Osteocyte (in vitro differentiated cells): ENCODE measurements at regions not wholly inside any gene's neighbourhood (a gene's known extent, or its start where the extent isn't known, plus 50 kb on each side); places are given as distances from the start of the nearest gene placed in this dataset.

Experiments used
- DNase-seq: peaks from one replicate; pipeline ENCODE4 v3.0.0; 2021; ENCODE audit warnings: mixed read lengths; ENCODE audit not compliant: unreplicated experiment; ENCODE audit errors: extremely low spot score
- H3K27ac Mint-ChIP-seq: one replicate; pipeline ENCODE4 v1.8.0; 2021; ENCODE audit warnings: mild to moderate bottlenecking, mixed read lengths; ENCODE audit not compliant: unreplicated experiment
- H3K27me3 Mint-ChIP-seq: one replicate; pipeline ENCODE4 v1.8.0; 2021; ENCODE audit warnings: mixed read lengths; ENCODE audit not compliant: unreplicated experiment
- H3K36me3 Mint-ChIP-seq: one replicate; pipeline ENCODE4 v1.8.0; 2021; ENCODE audit warnings: mixed read lengths; ENCODE audit not compliant: unreplicated experiment
- H3K4me1 Mint-ChIP-seq: one replicate; pipeline ENCODE4 v1.8.0; 2021; ENCODE audit warnings: mixed read lengths; ENCODE audit not compliant: unreplicated experiment
- H3K4me3 Mint-ChIP-seq: one replicate; pipeline ENCODE4 v1.8.0; 2021; ENCODE audit warnings: mild to moderate bottlenecking, moderate library complexity, mixed read lengths; ENCODE audit not compliant: unreplicated experiment
- H3K9me3 Mint-ChIP-seq: one replicate; pipeline ENCODE4 v1.8.0; 2021; ENCODE audit warnings: mixed read lengths; ENCODE audit not compliant: unreplicated experiment
- CTCF ChIP-seq: fragments of 200-600 bp; sonication (generic); IDR thresholded peaks from 2 replicates; pipeline ENCODE4 v1.5.0; 2021; ENCODE audit warnings: antibody characterized with exemption, mild to moderate bottlenecking, moderate library complexity

GRCh38 chr14:41295734-41296133, 310.9 kb upstream of the LRFN5 start:
- no peaks in the 10 kb centered on the region for H3K27me3 Mint-ChIP-seq
- DNase-seq = no peak
- no peak for TF ChIP-seq CTCF
- H3K9me3 Mint-ChIP-seq = peaks cover 8% of the 10 kb centered on the region
- no peaks in the 10 kb centered on the region for H3K36me3 Mint-ChIP-seq
- H3K27ac Mint-ChIP-seq = no peak overlapping the region
- no peak overlapping the region for H3K4me3 Mint-ChIP-seq
- no peaks in the 10 kb centered on the region for H3K4me1 Mint-ChIP-seq

DNA sequence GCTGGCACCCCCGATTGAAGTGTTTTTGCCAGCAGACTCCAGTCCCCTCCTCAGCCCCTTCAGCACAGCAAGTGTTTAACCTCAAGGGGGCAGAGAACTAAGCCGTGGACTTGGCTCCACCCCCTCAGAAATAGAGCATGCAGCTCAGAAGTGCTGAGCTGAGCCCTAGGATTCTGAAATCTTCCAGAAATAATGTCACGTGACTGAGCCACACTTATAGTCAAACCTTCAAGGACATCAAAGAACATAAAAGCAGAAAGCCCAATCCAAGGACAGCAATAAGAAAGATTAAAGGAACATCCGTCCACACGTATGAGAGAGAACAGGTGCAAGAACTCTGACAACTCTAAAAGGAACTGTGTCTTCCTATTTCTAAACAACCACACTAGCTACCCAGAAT, 317.7 kb upstream of the LRFN5 start:
- Mint-ChIP-seq H3K36me3 (no peaks in the 10 kb centered on the region), H3K27me3 (no peaks in the 10 kb centered on the region), H3K4me3 (no peak overlapping the region), H3K9me3 (peaks cover 27% of the 10 kb centered on the region), H3K27ac (no peak overlapping the region), H3K4me1 (no peaks in the 10 kb centered on the region)
- no peak for DNase-seq
- TF ChIP-seq CTCF = no peak

- no peaks in the 10 kb centered on the region for H3K27me3 Mint-ChIP-seq
- no peaks in the 10 kb centered on the region for H3K36me3 Mint-ChIP-seq
- no peak overlapping the region for H3K4me3 Mint-ChIP-seq
- no peak for DNase-seq
- no peak for TF ChIP-seq CTCF
- H3K9me3 Mint-ChIP-seq = peaks cover 25% of the 10 kb centered on the region
- H3K27ac Mint-ChIP-seq = no peak overlapping the region
- no peaks in the 10 kb centered on the region for H3K4me1 Mint-ChIP-seq
Measured at GRCh38 chr14:41285186-41285748, 321.4 kb upstream of the LRFN5 start.

- no peak overlapping the region for H3K4me3 Mint-ChIP-seq
- H3K36me3 Mint-ChIP-seq = no peaks in the 10 kb centered on the region
- TF ChIP-seq CTCF = no peak
- no peaks in the 10 kb centered on the region for H3K27me3 Mint-ChIP-seq
- no peak overlapping the region for H3K27ac Mint-ChIP-seq
- H3K9me3 Mint-ChIP-seq = peaks cover 12% of the 10 kb centered on the region
- no peaks in the 10 kb centered on the region for H3K4me1 Mint-ChIP-seq
- no peak for DNase-seq
Measured at GRCh38 chr14:41280745-41281144, 325.9 kb upstream of the LRFN5 start.

DNA sequence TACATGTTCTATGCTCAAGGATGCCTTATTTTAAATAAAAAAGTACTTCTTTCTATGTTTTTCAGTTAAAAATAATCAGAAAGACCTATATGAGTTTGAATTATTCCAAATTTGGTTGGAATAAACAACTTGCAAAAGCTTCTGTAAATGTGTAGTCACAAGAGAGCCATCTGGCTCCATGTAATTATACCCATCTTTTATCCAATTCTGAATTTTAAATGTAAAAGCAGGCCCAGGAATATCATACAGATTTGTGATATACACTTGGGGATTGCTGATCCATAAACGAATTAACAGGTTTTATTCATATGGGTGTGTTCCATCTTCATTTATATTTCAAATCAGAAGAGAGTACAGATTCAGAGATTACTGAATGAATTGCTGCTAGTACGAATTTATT, 329.2 kb upstream of the LRFN5 start:
- H3K4me3 Mint-ChIP-seq = no peak overlapping the region
- no peak overlapping the region for H3K27ac Mint-ChIP-seq
- H3K36me3 Mint-ChIP-seq = no peaks in the 10 kb centered on the region
- no peaks in the 10 kb centered on the region for H3K27me3 Mint-ChIP-seq
- DNase-seq = no peak
- H3K4me1 Mint-ChIP-seq = no peaks in the 10 kb centered on the region
- peaks cover 8% of the 10 kb centered on the region for H3K9me3 Mint-ChIP-seq
- no peak for TF ChIP-seq CTCF
